A673 (cell line): ENCODE measurements at regions not wholly inside any gene's neighbourhood (a gene's known extent, or its start where the extent isn't known, plus 50 kb on each side); places are given as distances from the start of the nearest gene placed in this dataset.

ENCODE experiments used
- EZH2 ChIP-seq: fragments of 200-600 bp; sonication (generic); IDR thresholded peaks from 2 replicates; pipeline ENCODE4 v1.6.1; 2017; ENCODE audit warnings: borderline replicate concordance, low read depth, mild to moderate bottlenecking, mixed read lengths, antibody characterized with exemption, low read length; ENCODE audit not compliant: poor library complexity, severe bottlenecking
- TF ChIP-seq, protein P1 (sequence below): fragments of 300-800, 200-600 bp; sonication (generic); conservative IDR thresholded peaks from 2 replicates; pipeline ENCODE4 v1.5.1; 2017; ENCODE audit warnings: low read depth, mild to moderate bottlenecking, antibody characterized with exemption, low read length, moderate library complexity, mixed read lengths

DNA sequence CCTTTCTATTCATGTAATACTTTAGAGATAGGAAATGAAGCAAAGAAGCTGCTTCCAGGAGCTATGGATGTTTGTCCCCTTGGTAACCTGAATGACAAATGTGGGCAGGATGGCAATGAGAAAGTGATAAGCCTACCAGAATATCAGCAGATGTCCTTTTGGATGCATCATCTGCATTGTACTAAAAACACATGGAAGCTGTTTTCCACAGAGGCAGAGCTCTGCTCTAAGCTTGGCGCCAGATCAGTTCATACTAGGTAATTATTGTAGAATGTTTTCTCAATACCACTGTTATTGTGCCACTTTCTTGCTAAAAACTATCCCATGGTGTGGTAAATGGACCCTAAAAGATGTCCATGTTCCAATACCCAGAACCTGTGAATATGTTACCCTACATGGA is 100.2 kb downstream of the DTWD1 start:
- TF ChIP-seq, protein P1, sequence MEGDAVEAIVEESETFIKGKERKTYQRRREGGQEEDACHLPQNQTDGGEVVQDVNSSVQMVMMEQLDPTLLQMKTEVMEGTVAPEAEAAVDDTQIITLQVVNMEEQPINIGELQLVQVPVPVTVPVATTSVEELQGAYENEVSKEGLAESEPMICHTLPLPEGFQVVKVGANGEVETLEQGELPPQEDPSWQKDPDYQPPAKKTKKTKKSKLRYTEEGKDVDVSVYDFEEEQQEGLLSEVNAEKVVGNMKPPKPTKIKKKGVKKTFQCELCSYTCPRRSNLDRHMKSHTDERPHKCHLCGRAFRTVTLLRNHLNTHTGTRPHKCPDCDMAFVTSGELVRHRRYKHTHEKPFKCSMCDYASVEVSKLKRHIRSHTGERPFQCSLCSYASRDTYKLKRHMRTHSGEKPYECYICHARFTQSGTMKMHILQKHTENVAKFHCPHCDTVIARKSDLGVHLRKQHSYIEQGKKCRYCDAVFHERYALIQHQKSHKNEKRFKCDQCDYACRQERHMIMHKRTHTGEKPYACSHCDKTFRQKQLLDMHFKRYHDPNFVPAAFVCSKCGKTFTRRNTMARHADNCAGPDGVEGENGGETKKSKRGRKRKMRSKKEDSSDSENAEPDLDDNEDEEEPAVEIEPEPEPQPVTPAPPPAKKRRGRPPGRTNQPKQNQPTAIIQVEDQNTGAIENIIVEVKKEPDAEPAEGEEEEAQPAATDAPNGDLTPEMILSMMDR: no peak
- no peak for TF ChIP-seq EZH2
